Astrocyte (in vitro differentiated cells and primary cell): ENCODE measurements at regions not wholly inside any gene's neighbourhood (a gene's known extent, or its start where the extent isn't known, plus 50 kb on each side); places are given as distances from the start of the nearest gene placed in this dataset.
A peak's percentile ranks its signal among the peaks of the same experiment; 100 is the strongest.

Experiments
- DNase-seq: peaks from one replicate; pipeline ENCODE4 v3.0.0-alpha.2; 2010; ENCODE audit warnings: low read depth
- FAIRE-seq: peaks from 2 replicates; lab custom pipeline; 2011; peaks lifted over from hg19 to GRCh38; lab: Jason Lieb, UNC
- H2AFZ ChIP-seq: 2 replicates; pipeline ENCODE4 v1.6.0; 2012; ENCODE audit warnings: low read depth, low read length, inconsistent platforms
- H3K27ac ChIP-seq: 2 replicates; pipeline ENCODE4 v1.5.1; 2011; ENCODE audit warnings: low read depth, low read length, inconsistent platforms
- H3K27me3 ChIP-seq: 2 replicates; pipeline ENCODE4 v1.6.0; 2011; ENCODE audit warnings: low read length, inconsistent platforms; ENCODE audit not compliant: insufficient read depth
- H3K36me3 ChIP-seq: 2 replicates; pipeline ENCODE4 v1.5.1; 2011; ENCODE audit warnings: low read length, inconsistent platforms; ENCODE audit not compliant: insufficient read depth
- H3K4me1 ChIP-seq: 2 replicates; pipeline ENCODE4 v1.5.1; 2011; ENCODE audit warnings: low read length, inconsistent platforms; ENCODE audit not compliant: insufficient read depth
- H3K4me2 ChIP-seq: 2 replicates; pipeline ENCODE4 v1.6.0; 2012; ENCODE audit warnings: low read length, inconsistent platforms
- H3K4me3 ChIP-seq: 2 replicates; pipeline ENCODE4 v1.5.1; 2011; ENCODE audit warnings: low read depth, mild to moderate bottlenecking, low read length, inconsistent platforms; ENCODE audit not compliant: insufficient read depth
- H3K79me2 ChIP-seq: 2 replicates; pipeline ENCODE4 v1.6.0; 2012; ENCODE audit warnings: mild to moderate bottlenecking, low read length, inconsistent platforms; ENCODE audit not compliant: insufficient read depth
- H3K9ac ChIP-seq: 2 replicates; pipeline ENCODE4 v1.6.0; 2012; ENCODE audit warnings: mild to moderate bottlenecking, low read length, inconsistent platforms
- H3K9me3 ChIP-seq: 2 replicates; pipeline ENCODE4 v1.5.1; 2012; ENCODE audit warnings: low read depth, mild to moderate bottlenecking, low read length, inconsistent platforms; ENCODE audit not compliant: insufficient read depth
- H4K20me1 ChIP-seq: 2 replicates; pipeline ENCODE4 v1.6.0; 2012; ENCODE audit warnings: low read length, inconsistent platforms; ENCODE audit not compliant: insufficient read depth
- H3K27ac Mint-ChIP-seq: one replicate; pipeline ENCODE4 v1.8.0; 2021; ENCODE audit warnings: mild to moderate bottlenecking, mixed read lengths; ENCODE audit not compliant: unreplicated experiment
- H3K27me3 Mint-ChIP-seq: one replicate; pipeline ENCODE4 v1.8.0; 2021; ENCODE audit warnings: low read depth, mixed read lengths; ENCODE audit not compliant: unreplicated experiment
- H3K36me3 Mint-ChIP-seq: one replicate; pipeline ENCODE4 v1.8.0; 2021; ENCODE audit warnings: low read depth, mixed read lengths; ENCODE audit not compliant: unreplicated experiment
- H3K4me1 Mint-ChIP-seq: one replicate; pipeline ENCODE4 v1.8.0; 2021; ENCODE audit warnings: low read depth, mixed read lengths; ENCODE audit not compliant: unreplicated experiment
- H3K4me3 Mint-ChIP-seq: one replicate; pipeline ENCODE4 v1.8.0; 2021; ENCODE audit warnings: mild to moderate bottlenecking, moderate library complexity, mixed read lengths; ENCODE audit not compliant: unreplicated experiment
- H3K9me3 Mint-ChIP-seq: one replicate; pipeline ENCODE4 v1.8.0; 2021; ENCODE audit warnings: mild to moderate bottlenecking, mixed read lengths; ENCODE audit not compliant: unreplicated experiment
- EZH2 ChIP-seq: IDR thresholded peaks from 2 replicates; pipeline ENCODE4 v1.6.1; 2012; ENCODE audit warnings: mild to moderate bottlenecking, low read length, inconsistent platforms; ENCODE audit not compliant: insufficient read depth
- TF ChIP-seq, protein P1 (sequence below): IDR thresholded peaks from 2 replicates; pipeline ENCODE4 v1.5.1; 2011; ENCODE audit warnings: low read depth, mild to moderate bottlenecking, inconsistent platforms, low read length, moderate library complexity; ENCODE audit not compliant: insufficient read depth

- no peaks in the 10 kb centered on the region for H4K20me1 ChIP-seq
- Mint-ChIP-seq H3K4me1 (peaks cover 49% of the 10 kb centered on the region), H3K36me3 (peaks cover 2% of the 10 kb centered on the region), H3K27ac (peak overlapping the region; percentile 99), H3K4me3 (no peak overlapping the region), H3K27me3 (no peaks in the 10 kb centered on the region), H3K9me3 (peaks cover 2% of the 10 kb centered on the region)
- H3K79me2 ChIP-seq: no peaks in the 10 kb centered on the region
- no peak overlapping the region for H3K4me3 ChIP-seq
- H2AFZ ChIP-seq: no peak overlapping the region
- TF ChIP-seq, protein P1, sequence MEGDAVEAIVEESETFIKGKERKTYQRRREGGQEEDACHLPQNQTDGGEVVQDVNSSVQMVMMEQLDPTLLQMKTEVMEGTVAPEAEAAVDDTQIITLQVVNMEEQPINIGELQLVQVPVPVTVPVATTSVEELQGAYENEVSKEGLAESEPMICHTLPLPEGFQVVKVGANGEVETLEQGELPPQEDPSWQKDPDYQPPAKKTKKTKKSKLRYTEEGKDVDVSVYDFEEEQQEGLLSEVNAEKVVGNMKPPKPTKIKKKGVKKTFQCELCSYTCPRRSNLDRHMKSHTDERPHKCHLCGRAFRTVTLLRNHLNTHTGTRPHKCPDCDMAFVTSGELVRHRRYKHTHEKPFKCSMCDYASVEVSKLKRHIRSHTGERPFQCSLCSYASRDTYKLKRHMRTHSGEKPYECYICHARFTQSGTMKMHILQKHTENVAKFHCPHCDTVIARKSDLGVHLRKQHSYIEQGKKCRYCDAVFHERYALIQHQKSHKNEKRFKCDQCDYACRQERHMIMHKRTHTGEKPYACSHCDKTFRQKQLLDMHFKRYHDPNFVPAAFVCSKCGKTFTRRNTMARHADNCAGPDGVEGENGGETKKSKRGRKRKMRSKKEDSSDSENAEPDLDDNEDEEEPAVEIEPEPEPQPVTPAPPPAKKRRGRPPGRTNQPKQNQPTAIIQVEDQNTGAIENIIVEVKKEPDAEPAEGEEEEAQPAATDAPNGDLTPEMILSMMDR: no peak
- no peak for TF ChIP-seq EZH2
- peaks cover 30% of the 10 kb centered on the region for H3K4me1 ChIP-seq
- peak overlapping the region; percentile 16 for H3K4me2 ChIP-seq
- H3K9ac ChIP-seq: peak overlapping the region; percentile 54
- peak overlapping the region; percentile 95 for H3K27ac ChIP-seq
- no peaks in the 10 kb centered on the region for H3K9me3 ChIP-seq
- DNase-seq (peak; percentile 100), FAIRE-seq (peak; percentile 98)
- no peaks in the 10 kb centered on the region for H3K36me3 ChIP-seq
- no peaks in the 10 kb centered on the region for H3K27me3 ChIP-seq
These were observed 379.0 kb downstream of the EFNB2 start for GRCh38 chr13:106156468-106156867.

DNA sequence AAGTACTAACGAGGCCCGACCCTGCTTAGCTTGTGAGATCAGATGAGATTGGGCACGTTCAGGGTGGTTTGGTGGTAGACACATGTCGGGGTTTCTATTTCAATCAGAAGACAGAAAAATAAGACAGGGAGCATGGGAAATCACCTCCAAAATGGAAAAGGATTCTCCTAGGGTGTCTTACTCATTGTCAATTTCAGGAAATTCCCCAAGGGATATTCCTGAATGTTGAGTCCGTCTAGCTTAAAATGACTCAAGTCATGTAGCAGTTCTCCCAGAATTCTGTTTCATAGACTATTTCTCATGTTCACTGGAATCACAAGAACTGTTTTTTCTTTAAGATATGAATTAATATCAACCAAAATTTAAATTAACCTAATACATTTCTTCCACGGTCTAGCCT lies 380.1 kb downstream of the EFNB2 start:
- TF ChIP-seq, protein P1: no peak
- TF ChIP-seq EZH2: no peak

DNA sequence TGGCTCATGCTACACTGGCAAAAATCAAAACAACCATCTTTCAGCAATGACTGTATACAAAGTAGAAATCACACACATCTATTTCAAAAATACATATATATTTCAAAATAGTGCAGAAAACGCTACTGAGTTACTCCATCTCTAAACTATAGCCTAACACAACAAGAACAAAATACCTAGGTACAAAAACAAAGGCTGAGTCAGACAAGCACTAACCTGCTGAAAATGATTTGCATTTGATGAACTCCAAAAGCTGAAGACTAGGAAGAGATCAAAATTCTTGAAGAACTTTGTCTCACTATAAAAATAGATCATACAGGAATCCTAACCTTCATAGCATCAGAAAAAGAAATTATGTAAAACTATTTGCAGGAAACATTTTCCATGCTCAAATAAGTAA lies 381.6 kb downstream of the EFNB2 start:
- Histone ChIP-seq H3K4me3 (no peak overlapping the region), H3K36me3 (no peaks in the 10 kb centered on the region), H3K79me2 (no peaks in the 10 kb centered on the region), H3K27me3 (no peaks in the 10 kb centered on the region), H3K4me2 (no peak overlapping the region), H3K27ac (no peak overlapping the region), H3K4me1 (peaks cover 34% of the 10 kb centered on the region), H4K20me1 (no peaks in the 10 kb centered on the region), H3K9ac (no peak overlapping the region), H2AFZ (no peak overlapping the region), H3K9me3 (no peaks in the 10 kb centered on the region)
- FAIRE-seq (peak; percentile 9), DNase-seq (no peak)
- peaks cover 2% of the 10 kb centered on the region for H3K9me3 Mint-ChIP-seq
- H3K27me3 Mint-ChIP-seq: no peaks in the 10 kb centered on the region
- TF ChIP-seq, protein P1: no peak
- no peak for TF ChIP-seq EZH2
- H3K36me3 Mint-ChIP-seq: peaks cover 2% of the 10 kb centered on the region
- no peak overlapping the region for H3K4me3 Mint-ChIP-seq
- H3K27ac Mint-ChIP-seq: peak overlapping the region; percentile 84
- peaks cover 59% of the 10 kb centered on the region for H3K4me1 Mint-ChIP-seq

More for the DNA sequence above, 380.1 kb downstream of the EFNB2 start:
- DNase-seq: peak; percentile 52
- Histone ChIP-seq H4K20me1 (no peaks in the 10 kb centered on the region), H3K36me3 (no peaks in the 10 kb centered on the region), H3K9ac (no peak overlapping the region), H3K4me3 (no peak overlapping the region), H3K9me3 (no peaks in the 10 kb centered on the region), H3K27me3 (no peaks in the 10 kb centered on the region), H2AFZ (no peak overlapping the region), H3K79me2 (no peaks in the 10 kb centered on the region), H3K27ac (peak overlapping the region; percentile 95), H3K4me1 (peaks cover 33% of the 10 kb centered on the region), H3K4me2 (no peak overlapping the region)
- peak; percentile 69 for FAIRE-seq
- Mint-ChIP-seq H3K4me1 (peaks cover 58% of the 10 kb centered on the region), H3K27me3 (no peaks in the 10 kb centered on the region), H3K36me3 (peaks cover 2% of the 10 kb centered on the region), H3K9me3 (peaks cover 2% of the 10 kb centered on the region), H3K4me3 (no peak overlapping the region), H3K27ac (peak overlapping the region; percentile 99)
